IMR-90 (cell line): ENCODE measurements at regions not wholly inside any gene's neighbourhood (a gene's known extent, or its start where the extent isn't known, plus 50 kb on each side); places are given as distances from the start of the nearest gene placed in this dataset.

Source experiments
- CEBPB ChIP-seq: IDR thresholded peaks from 2 replicates; pipeline ENCODE4 v1.6.1; 2012; ENCODE audit warnings: low read depth, low read length, improper control_type of control experiment
- MAFK ChIP-seq: IDR thresholded peaks from 2 replicates; pipeline ENCODE4 v1.6.1; 2012; ENCODE audit warnings: low read depth, low read length, improper control_type of control experiment
- MAZ ChIP-seq: IDR thresholded peaks from 2 replicates; pipeline ENCODE4 v1.6.1; 2012; ENCODE audit warnings: low read depth, mild to moderate bottlenecking, low read length, improper control_type of control experiment, moderate library complexity, borderline replicate concordance
- RAD21 ChIP-seq: IDR thresholded peaks from 2 replicates; pipeline ENCODE4 v1.6.1; 2012; ENCODE audit warnings: low read length, improper control_type of control experiment
- RCOR1 ChIP-seq: IDR thresholded peaks from 2 replicates; pipeline ENCODE4 v1.6.1; 2012; ENCODE audit warnings: mild to moderate bottlenecking, low read length, improper control_type of control experiment; ENCODE audit not compliant: insufficient replicate concordance
- SMC3 ChIP-seq: fragments of 150-350 bp; IDR thresholded peaks from 2 replicates; pipeline ENCODE4 v1.6.1; 2016; ENCODE audit warnings: low read depth, mild to moderate bottlenecking, antibody characterized with exemption, low read length, moderate library complexity
- TF ChIP-seq, protein P1 (sequence below): conservative IDR thresholded peaks from 2 replicates; pipeline ENCODE4 v1.5.1; 2012; ENCODE audit warnings: mild to moderate bottlenecking, low read depth, low read length, improper control_type of control experiment
- TF ChIP-seq, protein P2 (sequence below): fragments of 150-350 bp; IDR thresholded peaks from 2 replicates; pipeline ENCODE4 v1.6.1; 2017; ENCODE audit warnings: mild to moderate bottlenecking, antibody characterized with exemption, low read length, low read depth

GRCh38 chr2:145860083-145860482 lies 1340.2 kb upstream of the ZEB2 start:
- TF ChIP-seq RCOR1 (no peak), CEBPB (no peak), SMC3 (no peak), MAFK (no peak), MAZ (no peak), RAD21 (no peak)
- TF ChIP-seq, protein P1, sequence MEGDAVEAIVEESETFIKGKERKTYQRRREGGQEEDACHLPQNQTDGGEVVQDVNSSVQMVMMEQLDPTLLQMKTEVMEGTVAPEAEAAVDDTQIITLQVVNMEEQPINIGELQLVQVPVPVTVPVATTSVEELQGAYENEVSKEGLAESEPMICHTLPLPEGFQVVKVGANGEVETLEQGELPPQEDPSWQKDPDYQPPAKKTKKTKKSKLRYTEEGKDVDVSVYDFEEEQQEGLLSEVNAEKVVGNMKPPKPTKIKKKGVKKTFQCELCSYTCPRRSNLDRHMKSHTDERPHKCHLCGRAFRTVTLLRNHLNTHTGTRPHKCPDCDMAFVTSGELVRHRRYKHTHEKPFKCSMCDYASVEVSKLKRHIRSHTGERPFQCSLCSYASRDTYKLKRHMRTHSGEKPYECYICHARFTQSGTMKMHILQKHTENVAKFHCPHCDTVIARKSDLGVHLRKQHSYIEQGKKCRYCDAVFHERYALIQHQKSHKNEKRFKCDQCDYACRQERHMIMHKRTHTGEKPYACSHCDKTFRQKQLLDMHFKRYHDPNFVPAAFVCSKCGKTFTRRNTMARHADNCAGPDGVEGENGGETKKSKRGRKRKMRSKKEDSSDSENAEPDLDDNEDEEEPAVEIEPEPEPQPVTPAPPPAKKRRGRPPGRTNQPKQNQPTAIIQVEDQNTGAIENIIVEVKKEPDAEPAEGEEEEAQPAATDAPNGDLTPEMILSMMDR: no peak
- TF ChIP-seq, protein P2, sequence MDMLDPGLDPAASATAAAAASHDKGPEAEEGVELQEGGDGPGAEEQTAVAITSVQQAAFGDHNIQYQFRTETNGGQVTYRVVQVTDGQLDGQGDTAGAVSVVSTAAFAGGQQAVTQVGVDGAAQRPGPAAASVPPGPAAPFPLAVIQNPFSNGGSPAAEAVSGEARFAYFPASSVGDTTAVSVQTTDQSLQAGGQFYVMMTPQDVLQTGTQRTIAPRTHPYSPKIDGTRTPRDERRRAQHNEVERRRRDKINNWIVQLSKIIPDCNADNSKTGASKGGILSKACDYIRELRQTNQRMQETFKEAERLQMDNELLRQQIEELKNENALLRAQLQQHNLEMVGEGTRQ: no peak
